ES-I3 (cell line): ENCODE measurements at regions not wholly inside any gene's neighbourhood (a gene's known extent, or its start where the extent isn't known, plus 50 kb on each side); places are given as distances from the start of the nearest gene placed in this dataset.

Experiments used
- H3K36me3 ChIP-seq: 2 replicates; pipeline ENCODE4 v1.6.1; 2013; ENCODE audit warnings: mild to moderate bottlenecking, low read length, control low read depth, moderate library complexity; ENCODE audit not compliant: insufficient read depth
- H3K4me1 ChIP-seq: 2 replicates; pipeline ENCODE4 v1.6.1; 2013; ENCODE audit warnings: mild to moderate bottlenecking, control low read depth, low read length; ENCODE audit not compliant: insufficient read depth
- H3K9ac ChIP-seq: 2 replicates; pipeline ENCODE4 v1.6.1; 2013; ENCODE audit warnings: low read depth, mild to moderate bottlenecking, low read length, moderate library complexity
- H3K9me3 ChIP-seq: 2 replicates; pipeline ENCODE4 v1.6.1; 2013; ENCODE audit warnings: mild to moderate bottlenecking, low read length, moderate library complexity; ENCODE audit not compliant: control insufficient read depth, insufficient read depth

- Histone ChIP-seq H3K9me3 (0 out of 2 replicates have a peak, but pooled peaks cover 4% of the 10 kb centered on the region), H3K9ac (no peak overlapping the region), H3K36me3 (no peaks in the 10 kb centered on the region), H3K4me1 (no peaks in the 10 kb centered on the region)
These were observed 240.0 kb upstream of the RPS6KA3 start for GRCh38 chrX:20506739-20507138.

GRCh38 chrX:20500949-20501348 lies 234.2 kb upstream of the RPS6KA3 start:
- H3K9me3 ChIP-seq: no peaks in the 10 kb centered on the region

GRCh38 chrX:20500171-20500865 lies 233.6 kb upstream of the RPS6KA3 start:
- Histone ChIP-seq H3K9ac (no peak overlapping the region), H3K36me3 (no peaks in the 10 kb centered on the region), H3K4me1 (no peaks in the 10 kb centered on the region), H3K9me3 (no peaks in the 10 kb centered on the region)

More at GRCh38 chrX:20500949-20501348, 234.2 kb upstream of the RPS6KA3 start:
- Histone ChIP-seq H3K9ac (no peak overlapping the region), H3K4me1 (no peaks in the 10 kb centered on the region), H3K36me3 (no peaks in the 10 kb centered on the region)

GRCh38 chrX:20499763-20500162 lies 233.1 kb upstream of the RPS6KA3 start:
- no peaks in the 10 kb centered on the region for H3K9me3 ChIP-seq
- H3K36me3 ChIP-seq: no peaks in the 10 kb centered on the region
- H3K9ac ChIP-seq: no peak overlapping the region

GRCh38 chrX:20498851-20499635 lies 232.3 kb upstream of the RPS6KA3 start:
- H3K9ac ChIP-seq: no peak overlapping the region
- no peaks in the 10 kb centered on the region for H3K36me3 ChIP-seq
- H3K9me3 ChIP-seq: no peaks in the 10 kb centered on the region
- no peaks in the 10 kb centered on the region for H3K4me1 ChIP-seq

More at GRCh38 chrX:20499763-20500162, 233.1 kb upstream of the RPS6KA3 start:
- H3K4me1 ChIP-seq: no peaks in the 10 kb centered on the region

GRCh38 chrX:20495575-20495974 lies 228.9 kb upstream of the RPS6KA3 start:
- Histone ChIP-seq H3K4me1 (no peaks in the 10 kb centered on the region), H3K36me3 (no peaks in the 10 kb centered on the region), H3K9me3 (no peaks in the 10 kb centered on the region), H3K9ac (no peak overlapping the region)

GRCh38 chrX:20488473-20488872 lies 221.8 kb upstream of the RPS6KA3 start:
- Histone ChIP-seq H3K36me3 (no peaks in the 10 kb centered on the region), H3K9ac (no peak overlapping the region), H3K4me1 (no peaks in the 10 kb centered on the region), H3K9me3 (no peaks in the 10 kb centered on the region)

GRCh38 chrX:20487227-20487626 lies 220.5 kb upstream of the RPS6KA3 start:
- Histone ChIP-seq H3K36me3 (no peaks in the 10 kb centered on the region), H3K4me1 (no peaks in the 10 kb centered on the region), H3K9me3 (no peaks in the 10 kb centered on the region), H3K9ac (no peak overlapping the region)

- no peaks in the 10 kb centered on the region for H3K9me3 ChIP-seq
- no peak overlapping the region for H3K9ac ChIP-seq
- no peaks in the 10 kb centered on the region for H3K36me3 ChIP-seq
- H3K4me1 ChIP-seq: no peaks in the 10 kb centered on the region
These were observed 214.9 kb upstream of the RPS6KA3 start for GRCh38 chrX:20481632-20482031.

- H3K9me3 ChIP-seq: no peaks in the 10 kb centered on the region
- no peaks in the 10 kb centered on the region for H3K36me3 ChIP-seq
- no peak overlapping the region for H3K9ac ChIP-seq
- H3K4me1 ChIP-seq: no peaks in the 10 kb centered on the region
These were observed 213.2 kb upstream of the RPS6KA3 start for GRCh38 chrX:20479896-20480295.

- H3K9me3 ChIP-seq: no peaks in the 10 kb centered on the region
- H3K9ac ChIP-seq: no peak overlapping the region
- H3K4me1 ChIP-seq: no peaks in the 10 kb centered on the region
- no peaks in the 10 kb centered on the region for H3K36me3 ChIP-seq
These were observed 212.3 kb upstream of the RPS6KA3 start for GRCh38 chrX:20479048-20479447.

- no peaks in the 10 kb centered on the region for H3K9me3 ChIP-seq
- no peaks in the 10 kb centered on the region for H3K4me1 ChIP-seq
- H3K9ac ChIP-seq: no peak overlapping the region
- no peaks in the 10 kb centered on the region for H3K36me3 ChIP-seq
These were observed 211.3 kb upstream of the RPS6KA3 start for GRCh38 chrX:20477836-20478524.

- Histone ChIP-seq H3K9ac (no peak overlapping the region), H3K36me3 (no peaks in the 10 kb centered on the region), H3K4me1 (no peaks in the 10 kb centered on the region), H3K9me3 (no peaks in the 10 kb centered on the region)
These were observed 210.5 kb upstream of the RPS6KA3 start for GRCh38 chrX:20477219-20477618.

- no peaks in the 10 kb centered on the region for H3K36me3 ChIP-seq
- H3K9ac ChIP-seq: no peak overlapping the region
- no peaks in the 10 kb centered on the region for H3K4me1 ChIP-seq
- H3K9me3 ChIP-seq: no peaks in the 10 kb centered on the region
These were observed 206.0 kb upstream of the RPS6KA3 start for GRCh38 chrX:20472620-20473258.
